HEK293 (cell line): ENCODE measurements at regions not wholly inside any gene's neighbourhood (a gene's known extent, or its start where the extent isn't known, plus 50 kb on each side); places are given as distances from the start of the nearest gene placed in this dataset.

Experiments used
- IKZF3 ChIP-seq: fragments of 450-650 bp; IDR thresholded peaks from 2 replicates; pipeline ENCODE4 v1.5.0; 2018; ENCODE audit warnings: missing biosample characterization, mild to moderate bottlenecking, missing genetic modification characterization, moderate library complexity
- PRDM1 ChIP-seq: fragments of 450-650 bp; formaldehyde crosslinking; IDR thresholded peaks from 2 replicates; pipeline ENCODE4; 2016; ENCODE audit warnings: missing biosample characterization, missing genetic modification characterization
- SETDB1 ChIP-seq: IDR thresholded peaks from one replicate; pipeline ENCODE4 v1.6.1; 2017; ENCODE audit warnings: mild to moderate bottlenecking, low read length, moderate library complexity, mixed read lengths; ENCODE audit not compliant: insufficient read length
- ZBTB48 ChIP-seq: fragments of 450-650 bp; formaldehyde crosslinking; IDR thresholded peaks from 2 replicates; pipeline ENCODE4 v1.5.1; 2016; ENCODE audit warnings: missing biosample characterization, missing genetic modification characterization
- ZEB2 ChIP-seq: fragments of 450-650 bp; formaldehyde crosslinking; IDR thresholded peaks from 2 replicates; pipeline ENCODE4 v1.5.1; 2016; ENCODE audit warnings: missing biosample characterization, missing genetic modification characterization
- ZNF433 ChIP-seq: fragments of 450-650 bp; formaldehyde crosslinking; IDR thresholded peaks from 2 replicates; pipeline ENCODE4 v1.5.1; 2016; ENCODE audit warnings: missing biosample characterization, missing genetic modification characterization, low read depth
- ZNF513 ChIP-seq: fragments of 450-650 bp; IDR thresholded peaks from 2 replicates; pipeline ENCODE4 v1.5.1; 2018; ENCODE audit warnings: missing biosample characterization, missing genetic modification characterization
- ZNF555 ChIP-seq: fragments of 450-650 bp; formaldehyde crosslinking; conservative IDR thresholded peaks from 2 replicates; pipeline ENCODE4 v1.5.1; 2017; ENCODE audit warnings: missing biosample characterization, mild to moderate bottlenecking, missing genetic modification characterization, inconsistent platforms
- ZNF76 ChIP-seq: fragments of 450-650 bp; formaldehyde crosslinking; IDR thresholded peaks from 2 replicates; pipeline ENCODE4; 2016; ENCODE audit warnings: low read depth, missing biosample characterization, missing genetic modification characterization, borderline replicate concordance
- TF ChIP-seq, protein P1 (sequence below): fragments of 450-650 bp; formaldehyde crosslinking; IDR thresholded peaks from 2 replicates; pipeline ENCODE4 v1.5.1; 2016; ENCODE audit warnings: missing biosample characterization, missing genetic modification characterization, low read depth
- TF ChIP-seq, protein P2 (sequence below): fragments of 450-650 bp; formaldehyde crosslinking; IDR thresholded peaks from 2 replicates; pipeline ENCODE4 v1.5.1; 2016; ENCODE audit warnings: missing biosample characterization, missing genetic modification characterization

GRCh38 chr5:26193626-26194025, 844.8 kb downstream of the CDH9 start:
- no peak for TF ChIP-seq IKZF3 (tag by site-specific recombination)
- TF ChIP-seq ZNF513 (tag by site-specific recombination), result no peak
- TF ChIP-seq, protein P1, sequence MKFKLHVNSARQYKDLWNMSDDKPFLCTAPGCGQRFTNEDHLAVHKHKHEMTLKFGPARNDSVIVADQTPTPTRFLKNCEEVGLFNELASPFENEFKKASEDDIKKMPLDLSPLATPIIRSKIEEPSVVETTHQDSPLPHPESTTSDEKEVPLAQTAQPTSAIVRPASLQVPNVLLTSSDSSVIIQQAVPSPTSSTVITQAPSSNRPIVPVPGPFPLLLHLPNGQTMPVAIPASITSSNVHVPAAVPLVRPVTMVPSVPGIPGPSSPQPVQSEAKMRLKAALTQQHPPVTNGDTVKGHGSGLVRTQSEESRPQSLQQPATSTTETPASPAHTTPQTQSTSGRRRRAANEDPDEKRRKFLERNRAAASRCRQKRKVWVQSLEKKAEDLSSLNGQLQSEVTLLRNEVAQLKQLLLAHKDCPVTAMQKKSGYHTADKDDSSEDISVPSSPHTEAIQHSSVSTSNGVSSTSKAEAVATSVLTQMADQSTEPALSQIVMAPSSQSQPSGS, result no peak
- no peak for TF ChIP-seq ZEB2 (tag by site-specific recombination)
- TF ChIP-seq PRDM1 (tag by site-specific recombination), result no peak
- TF ChIP-seq, protein P2, sequence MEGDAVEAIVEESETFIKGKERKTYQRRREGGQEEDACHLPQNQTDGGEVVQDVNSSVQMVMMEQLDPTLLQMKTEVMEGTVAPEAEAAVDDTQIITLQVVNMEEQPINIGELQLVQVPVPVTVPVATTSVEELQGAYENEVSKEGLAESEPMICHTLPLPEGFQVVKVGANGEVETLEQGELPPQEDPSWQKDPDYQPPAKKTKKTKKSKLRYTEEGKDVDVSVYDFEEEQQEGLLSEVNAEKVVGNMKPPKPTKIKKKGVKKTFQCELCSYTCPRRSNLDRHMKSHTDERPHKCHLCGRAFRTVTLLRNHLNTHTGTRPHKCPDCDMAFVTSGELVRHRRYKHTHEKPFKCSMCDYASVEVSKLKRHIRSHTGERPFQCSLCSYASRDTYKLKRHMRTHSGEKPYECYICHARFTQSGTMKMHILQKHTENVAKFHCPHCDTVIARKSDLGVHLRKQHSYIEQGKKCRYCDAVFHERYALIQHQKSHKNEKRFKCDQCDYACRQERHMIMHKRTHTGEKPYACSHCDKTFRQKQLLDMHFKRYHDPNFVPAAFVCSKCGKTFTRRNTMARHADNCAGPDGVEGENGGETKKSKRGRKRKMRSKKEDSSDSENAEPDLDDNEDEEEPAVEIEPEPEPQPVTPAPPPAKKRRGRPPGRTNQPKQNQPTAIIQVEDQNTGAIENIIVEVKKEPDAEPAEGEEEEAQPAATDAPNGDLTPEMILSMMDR (tag by site-specific recombination), result no peak
- no peak for TF ChIP-seq ZBTB48
- no peak for TF ChIP-seq ZNF433 (tag by site-specific recombination)
- TF ChIP-seq ZNF555 (tag by site-specific recombination), result no peak
- TF ChIP-seq ZNF76 (tag by site-specific recombination), result no peak
- no peak for TF ChIP-seq SETDB1
